Uterus (tissue), 2 donors: ENCODE measurements at regions not wholly inside any gene's neighbourhood (a gene's known extent, or its start where the extent isn't known, plus 50 kb on each side); places are given as distances from the start of the nearest gene placed in this dataset.

Experiments used
- CTCF ChIP-seq, 4 experiments: fragments of 200-600 bp in 2 of 4; fragments of 450-650 bp in 2 of 4; sonication (generic) in 2 of 4; IDR thresholded peaks; one replicate each; pipeline ENCODE4 v1.5.1; 2016 to 2019; ENCODE audit warnings: antibody characterized with exemption in 4 of 4, mild to moderate bottlenecking in 2 of 4, moderate library complexity in 1 of 4
- POLR2A ChIP-seq, 2 donors: fragments of 450-650 bp; IDR thresholded peaks; one replicate each; pipeline ENCODE4 v1.6.1; 2016; ENCODE audit warnings: antibody characterized with exemption in 2 of 2, mild to moderate bottlenecking in 1 of 2, moderate library complexity in 1 of 2

GRCh38 chr6:167465482-167465881 is 140.6 kb downstream of the TTLL2 start:
- TF ChIP-seq POLR2A (IDR thresholded peaks at IDR 0.05) (no peak), CTCF (IDR thresholded peaks at IDR 0.05) (no peak)
